GM12878 (cell line): ENCODE measurements at regions not wholly inside any gene's neighbourhood (a gene's known extent, or its start where the extent isn't known, plus 50 kb on each side); places are given as distances from the start of the nearest gene placed in this dataset.

Experiments used
- ATAC-seq: fragments of 200-7000 bp; cut with Tn5 transposase; 3 replicates; pipeline ENCODE4 v1.9.1; 2020; ENCODE audit warnings: mild to moderate bottlenecking, moderate library complexity
- BruUV-seq: library from RNA; stranded (reverse); fragments of 400-500 nt; replicated peaks from 2 replicates; lab custom pipeline; 2021; lab: Mats Ljungman, UMichigan
- CTCF ChIA-PET: fragments of 300-600 bp; sonication (Branson Sonifier 250); formaldehyde crosslinking; extraction: SDS; loops from one replicate; lab custom pipeline; 2021; ENCODE audit warnings: inconsistent platforms; lab: Yijun Ruan, JAX
- POLR2A ChIA-PET: fragments of 350-600 bp; formaldehyde crosslinking; extraction: SDS; loops from one replicate; lab custom pipeline; 2021; ENCODE audit warnings: inconsistent platforms; lab: Charles Lee
- RAD21 ChIA-PET: fragments of 300-600 bp; sonication (Branson Sonifier 250); formaldehyde crosslinking; loops from one replicate; lab custom pipeline; 2023; ENCODE audit warnings: antibody characterized with exemption; ENCODE audit not compliant: unreplicated experiment; lab: Charles Lee
- SMC1A ChIA-PET: fragments of 300-600 bp; sonication (Branson Sonifier 250); formaldehyde crosslinking; loops from one replicate; lab custom pipeline; 2023; ENCODE audit not compliant: unreplicated experiment, uncharacterized antibody; lab: Charles Lee
- DNase-seq: peaks from one replicate; pipeline ENCODE4 v3.0.0-alpha.2; 2011; ENCODE audit warnings: low read depth, low spot score
- FAIRE-seq: peaks from 3 replicates; lab custom pipeline; 2011; peaks lifted over from hg19 to GRCh38; lab: Jason Lieb, UNC
- H2AFZ ChIP-seq: 2 replicates; pipeline ENCODE4 v1.6.0; 2011; ENCODE audit warnings: low read depth, low read length, control low read depth; ENCODE audit not compliant: control insufficient read depth
- H3K27ac ChIP-seq: 2 replicates; pipeline ENCODE4 v1.5.1; 2011; ENCODE audit warnings: control low read depth; ENCODE audit not compliant: control insufficient read depth, insufficient read depth
- H3K27me3 ChIP-seq, 2 experiments: replicated peaks in 1 of 2; 2 replicates each; pipeline versions ENCODE4 v1.6.0 to v1.6.1; 2011; ENCODE audit warnings: low read length in 1 of 2; ENCODE audit not compliant: control insufficient read depth in 2 of 2, insufficient read depth in 2 of 2
- H3K36me3 ChIP-seq, 2 experiments: 2 replicates each; pipeline ENCODE4 v1.5.1; 2011; ENCODE audit warnings: low read length in 1 of 2; ENCODE audit not compliant: control insufficient read depth in 2 of 2, insufficient read depth in 2 of 2
- H3K4me1 ChIP-seq: 2 replicates; pipeline ENCODE4 v1.6.1; 2011; ENCODE audit warnings: mild to moderate bottlenecking, low read length, moderate library complexity, mixed read lengths; ENCODE audit not compliant: control insufficient read depth, insufficient read depth
- H3K4me2 ChIP-seq: 2 replicates; pipeline ENCODE4 v1.6.0; 2011; ENCODE audit warnings: control low read depth; ENCODE audit not compliant: control insufficient read depth, insufficient read depth
- H3K4me3 ChIP-seq: fragments of 200-600 bp; sonication (generic); 2 replicates; pipeline ENCODE4 v1.5.1; 2016
- H3K79me2 ChIP-seq: 2 replicates; pipeline ENCODE4 v1.6.0; 2011; ENCODE audit warnings: low read length; ENCODE audit not compliant: control insufficient read depth, insufficient read depth
- H3K9ac ChIP-seq: 2 replicates; pipeline ENCODE4 v1.8.0; 2011; ENCODE audit warnings: low read length, control low read depth, mixed read lengths; ENCODE audit not compliant: control insufficient read depth, insufficient read depth
- H3K9me3 ChIP-seq: replicated peaks from 3 replicates; pipeline ENCODE4 v1.5.1; 2011; ENCODE audit warnings: mild to moderate bottlenecking, low read length; ENCODE audit not compliant: control insufficient read depth, insufficient read depth
- H4K20me1 ChIP-seq: 2 replicates; pipeline ENCODE4 v1.6.0; 2011; ENCODE audit not compliant: control insufficient read depth, insufficient read depth
- BACH1 ChIP-seq: fragments of 450-650 bp; IDR thresholded peaks from 2 replicates; pipeline ENCODE4 v1.6.1; 2017; ENCODE audit warnings: mild to moderate bottlenecking, borderline replicate concordance
- CREB1 ChIP-seq: IDR thresholded peaks from 2 replicates; pipeline ENCODE4 v1.6.1; 2012; ENCODE audit warnings: low read depth, mild to moderate bottlenecking, inconsistent platforms
- CREM ChIP-seq: IDR thresholded peaks from 2 replicates; pipeline ENCODE4 v1.6.1; 2014; ENCODE audit warnings: antibody characterized with exemption, low read depth
- DPF2 ChIP-seq: fragments of 450-650 bp; IDR thresholded peaks from 2 replicates; pipeline ENCODE4 v1.6.1; 2017; ENCODE audit warnings: mild to moderate bottlenecking
- GABPA ChIP-seq: IDR thresholded peaks from 2 replicates; pipeline ENCODE4 v1.6.1; 2014; ENCODE audit warnings: antibody characterized with exemption, low read depth, mild to moderate bottlenecking, inconsistent platforms
- HDAC2 ChIP-seq: fragments of 200-600 bp; sonication (generic); IDR thresholded peaks from 2 replicates; pipeline ENCODE4 v1.6.1; 2017
- IRF5 ChIP-seq: fragments of 450-650 bp; IDR thresholded peaks from 2 replicates; pipeline ENCODE4 v1.6.1; 2017; ENCODE audit warnings: borderline replicate concordance
- KLF5 ChIP-seq: fragments of 450-650 bp; IDR thresholded peaks from 2 replicates; pipeline ENCODE4 v1.6.1; 2014; ENCODE audit warnings: mild to moderate bottlenecking; ENCODE audit not compliant: partially characterized antibody
- LARP7 ChIP-seq: fragments of 450-650 bp; IDR thresholded peaks from 2 replicates; pipeline ENCODE4 v1.6.1; 2017; ENCODE audit warnings: mild to moderate bottlenecking
- MEF2A ChIP-seq: IDR thresholded peaks from 2 replicates; pipeline ENCODE4 v1.6.1; 2011; ENCODE audit warnings: low read depth, mild to moderate bottlenecking, low read length, moderate library complexity; ENCODE audit not compliant: insufficient read depth
- PBX3 ChIP-seq: IDR thresholded peaks from 2 replicates; pipeline ENCODE4 v1.6.1; 2011; ENCODE audit warnings: mild to moderate bottlenecking, low read depth, low read length, moderate library complexity; ENCODE audit not compliant: insufficient replicate concordance
- RAD21 ChIP-seq: IDR thresholded peaks from 2 replicates; pipeline ENCODE4 v1.6.1; 2011; ENCODE audit warnings: mild to moderate bottlenecking, low read depth, low read length, moderate library complexity; ENCODE audit not compliant: insufficient read depth
- RBBP5 ChIP-seq: fragments of 200-600 bp; sonication (generic); conservative IDR thresholded peaks from 2 replicates; pipeline ENCODE4 v1.6.1; 2016
- RUNX3 ChIP-seq: IDR thresholded peaks from 2 replicates; pipeline ENCODE4 v1.6.1; 2012; ENCODE audit warnings: low read length, inconsistent platforms
- SMAD1 ChIP-seq: fragments of 450-650 bp; IDR thresholded peaks from 2 replicates; pipeline ENCODE4 v1.6.1; 2018; ENCODE audit warnings: mild to moderate bottlenecking, low read depth; ENCODE audit not compliant: partially characterized antibody
- SREBF2 ChIP-seq: IDR thresholded peaks from 2 replicates; pipeline ENCODE4 v1.6.1; 2012; ENCODE audit warnings: mild to moderate bottlenecking, low read length
- STAT1 ChIP-seq: fragments of 450-650 bp; conservative IDR thresholded peaks from 2 replicates; pipeline ENCODE4 v1.6.1; 2014; ENCODE audit warnings: antibody characterized with exemption, mild to moderate bottlenecking
- ZNF207 ChIP-seq: fragments of 450-650 bp; IDR thresholded peaks from 2 replicates; pipeline ENCODE4 v1.6.1; 2014; ENCODE audit warnings: antibody characterized with exemption, mild to moderate bottlenecking, borderline replicate concordance
- ZNF384 ChIP-seq: IDR thresholded peaks from 2 replicates; pipeline ENCODE4 v1.6.1; 2012; ENCODE audit warnings: low read depth, mild to moderate bottlenecking, low read length, improper control_type of control experiment, borderline replicate concordance
- WGBS: methylation state at CpG from one replicate; pipeline ENCODE4 v1.1.6; 2016; ENCODE audit warnings: low lambda C conversion rate; ENCODE audit not compliant: insufficient replicate concordance, insufficient coverage; ENCODE audit errors: missing lambda C conversion rate; 5-methylcytosine and 5-hydroxymethylcytosine counted together
- in situ Hi-C: fragments of 300-500 bp; cut with MboI; formaldehyde crosslinking; loops from 9 replicates; pipeline ENCODE4 v1.14.3; 2018; ENCODE audit warnings: mixed read lengths
- intact Hi-C: fragments of 100-400 bp; cut with micrococcal nuclease; formaldehyde crosslinking; loops from one replicate; pipeline ENCODE4 v1.14.2; 2022; ENCODE audit not compliant: unreplicated experiment
- TF ChIP-seq, protein P1 (sequence below): fragments of 150-350 bp; IDR thresholded peaks from 2 replicates; pipeline ENCODE4 v1.6.1; 2016; ENCODE audit warnings: low read depth, low read length

DNA sequence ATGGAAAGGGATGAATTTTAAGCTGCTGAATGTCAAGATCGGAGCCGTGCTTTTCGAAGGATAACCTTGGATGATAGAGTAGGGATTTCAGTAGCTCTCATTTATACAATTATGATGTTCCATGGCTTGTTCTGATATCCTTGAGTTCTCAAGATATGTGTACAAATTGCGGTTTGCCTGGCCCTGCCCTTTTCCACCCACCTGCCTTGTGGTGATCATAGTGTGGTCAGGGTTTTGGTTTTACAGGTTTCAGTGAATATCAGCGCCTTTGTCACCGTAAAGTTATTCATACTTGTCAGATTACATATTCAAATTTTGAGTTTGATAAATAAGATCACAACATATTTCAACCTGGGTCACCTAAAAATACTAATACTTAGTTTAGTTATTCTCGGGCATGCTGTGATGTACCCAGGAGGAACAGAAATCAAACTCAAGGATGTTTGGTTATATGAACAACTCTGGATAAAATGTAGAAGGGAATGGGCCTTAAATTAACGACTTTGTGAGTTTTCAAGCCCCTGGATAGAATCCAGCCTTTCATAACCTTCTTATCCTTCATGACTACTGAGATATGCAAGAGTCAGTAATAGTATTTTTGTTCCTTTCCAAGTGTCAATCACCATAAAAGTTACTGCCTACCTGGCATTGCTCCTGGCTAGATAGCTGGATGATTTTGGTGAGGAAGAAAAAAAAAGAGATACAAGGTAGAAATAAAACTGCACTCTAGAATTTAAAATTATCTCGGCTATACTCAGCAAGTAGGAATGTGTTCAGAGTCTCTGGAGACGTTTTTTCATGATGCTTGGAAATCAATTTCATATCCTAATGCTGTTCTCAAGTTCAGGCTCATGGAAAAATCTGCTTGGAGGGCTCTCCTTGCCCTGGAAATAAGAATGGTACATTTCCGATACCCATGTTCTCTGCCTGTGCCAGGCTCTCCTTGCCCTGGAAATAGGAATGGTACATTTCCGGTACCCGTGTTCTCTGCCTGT is 209.2 kb upstream of the TPRG1 start:
- in situ Hi-C loops = no loop called here
- RAD21 ChIA-PET = no interaction called here
- intact Hi-C loops = no loop called here
- no peak for FAIRE-seq
- no peaks in the 10 kb centered on the region for H3K79me2 ChIP-seq
- TF ChIP-seq PBX3 (no peak), HDAC2 (no peak), RAD21 (no peak), CREM (no peak), KLF5 (no peak), GABPA (no peak), IRF5 (no peak), DPF2 (no peak), ZNF384 (no peak), SMAD1 (no peak), SREBF2 (no peak), MEF2A (no peak), CREB1 (no peak), RUNX3 (no peak), BACH1 (no peak), STAT1 (no peak), RBBP5 (no peak), LARP7 (no peak), ZNF207 (no peak)
- TF ChIP-seq, protein P1, sequence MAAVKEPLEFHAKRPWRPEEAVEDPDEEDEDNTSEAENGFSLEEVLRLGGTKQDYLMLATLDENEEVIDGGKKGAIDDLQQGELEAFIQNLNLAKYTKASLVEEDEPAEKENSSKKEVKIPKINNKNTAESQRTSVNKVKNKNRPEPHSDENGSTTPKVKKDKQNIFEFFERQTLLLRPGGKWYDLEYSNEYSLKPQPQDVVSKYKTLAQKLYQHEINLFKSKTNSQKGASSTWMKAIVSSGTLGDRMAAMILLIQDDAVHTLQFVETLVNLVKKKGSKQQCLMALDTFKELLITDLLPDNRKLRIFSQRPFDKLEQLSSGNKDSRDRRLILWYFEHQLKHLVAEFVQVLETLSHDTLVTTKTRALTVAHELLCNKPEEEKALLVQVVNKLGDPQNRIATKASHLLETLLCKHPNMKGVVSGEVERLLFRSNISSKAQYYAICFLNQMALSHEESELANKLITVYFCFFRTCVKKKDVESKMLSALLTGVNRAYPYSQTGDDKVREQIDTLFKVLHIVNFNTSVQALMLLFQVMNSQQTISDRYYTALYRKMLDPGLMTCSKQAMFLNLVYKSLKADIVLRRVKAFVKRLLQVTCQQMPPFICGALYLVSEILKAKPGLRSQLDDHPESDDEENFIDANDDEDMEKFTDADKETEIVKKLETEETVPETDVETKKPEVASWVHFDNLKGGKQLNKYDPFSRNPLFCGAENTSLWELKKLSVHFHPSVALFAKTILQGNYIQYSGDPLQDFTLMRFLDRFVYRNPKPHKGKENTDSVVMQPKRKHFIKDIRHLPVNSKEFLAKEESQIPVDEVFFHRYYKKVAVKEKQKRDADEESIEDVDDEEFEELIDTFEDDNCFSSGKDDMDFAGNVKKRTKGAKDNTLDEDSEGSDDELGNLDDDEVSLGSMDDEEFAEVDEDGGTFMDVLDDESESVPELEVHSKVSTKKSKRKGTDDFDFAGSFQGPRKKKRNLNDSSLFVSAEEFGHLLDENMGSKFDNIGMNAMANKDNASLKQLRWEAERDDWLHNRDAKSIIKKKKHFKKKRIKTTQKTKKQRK = no peak
- TF ChIP-seq, all 136 proteins: peak for 0
- Histone ChIP-seq H4K20me1 (no peaks in the 10 kb centered on the region), H3K9ac (no peak overlapping the region), H3K4me3 (no peak overlapping the region), H3K27me3 (no peaks in the 10 kb centered on the region), H3K9me3 (no peaks in the 10 kb centered on the region), H3K4me1 (no peaks in the 10 kb centered on the region), H3K27ac (no peak overlapping the region), H3K4me2 (no peak overlapping the region), H2AFZ (no peak overlapping the region), H3K36me3 (no peaks in the 10 kb centered on the region)
- no TSS peak for BruUV-seq
- CTCF ChIA-PET = interaction anchor here (0.6 to 13.8 kb wide), 3 partner anchors 7 to 1226 kb away, joined by 3 to 437 read pairs (median 3); no protein-coding TSS in a partner anchor
- 24% methylated on average over 13 of the region's 13 CpGs for WGBS
- POLR2A ChIA-PET = no interaction called here
- ATAC-seq (no peak), DNase-seq (no peak)
- SMC1A ChIA-PET = interaction anchor here (0.8 to 1.0 kb wide), 2 partner anchors 9 kb away, joined by 3 to 4 read pairs; no protein-coding TSS in a partner anchor
